ENCODE measurements at regions not wholly inside any gene's neighbourhood (a gene's known extent, or its start where the extent isn't known, plus 50 kb on each side); places are given as distances from the start of the nearest gene placed in this dataset.

GRCh38 chr5:152083231-152083630, 158.6 kb upstream of the GLRA1 start:
- ChIA-PET POLR2A (interaction anchor here (1.6 kb wide), 1 partner anchor 9 kb away, joined by 6 read pairs; no protein-coding TSS in a partner anchor), CTCF (interaction anchor here (0.9 to 1.2 kb wide), 2 partner anchors 9 to 12 kb away, joined by 3 to 4 read pairs; no protein-coding TSS in a partner anchor)

GRCh38 chr5:152072091-152072490, 147.4 kb upstream of the GLRA1 start:
- Mint-ChIP-seq H3K36me3 (ENCODE audit: insufficient read depth, unreplicated experiment) (no peaks in the 10 kb centered on the region), H3K27me3 (ENCODE audit: insufficient read depth, unreplicated experiment) (peaks cover 73% of the 10 kb centered on the region), H3K4me3 (ENCODE audit: unreplicated experiment) (no peak overlapping the region), H3K27ac (ENCODE audit: low read depth, unreplicated experiment) (no peak overlapping the region), H3K9me3 (ENCODE audit: unreplicated experiment) (no peaks in the 10 kb centered on the region), H3K4me1 (ENCODE audit: insufficient read depth, unreplicated experiment) (no peaks in the 10 kb centered on the region)
- ChIA-PET POLR2A (interaction anchor here (1.0 kb wide), 1 partner anchor 13 kb away, joined by 3 read pairs; no protein-coding TSS in a partner anchor), CTCF (interaction anchor here (0.9 to 2.8 kb wide), 2 partner anchors 11 to 71 kb away, joined by 3 to 18 read pairs; no protein-coding TSS in a partner anchor)
- TF ChIP-seq CTCF (IDR thresholded peaks at IDR 0.05; ENCODE audit: unreplicated experiment): no peak
- peak; percentile 52 for DNase-seq (ENCODE audit: unreplicated experiment)
- intact Hi-C loops (cut with micrococcal nuclease): no loop called here
- no TSS peak for BruUV-seq (replicated peaks)

More at GRCh38 chr5:152083231-152083630, 158.6 kb upstream of the GLRA1 start:
- no peak overlapping the region for H3K4me3 Mint-ChIP-seq (ENCODE audit: unreplicated experiment)
- no TSS peak for BruUV-seq (replicated peaks)
- H3K4me1 Mint-ChIP-seq (ENCODE audit: insufficient read depth, unreplicated experiment): no peaks in the 10 kb centered on the region
- H3K27ac Mint-ChIP-seq (ENCODE audit: low read depth, unreplicated experiment): no peak overlapping the region
- TF ChIP-seq CTCF (IDR thresholded peaks at IDR 0.05; ENCODE audit: unreplicated experiment): no peak
- no peak for DNase-seq (ENCODE audit: unreplicated experiment)
- H3K36me3 Mint-ChIP-seq (ENCODE audit: insufficient read depth, unreplicated experiment): no peaks in the 10 kb centered on the region
- H3K27me3 Mint-ChIP-seq (ENCODE audit: insufficient read depth, unreplicated experiment): peaks cover 10% of the 10 kb centered on the region
- intact Hi-C loops (cut with micrococcal nuclease): no loop called here
- no peaks in the 10 kb centered on the region for H3K9me3 Mint-ChIP-seq (ENCODE audit: unreplicated experiment)

GRCh38 chr5:152070591-152070990, 145.9 kb upstream of the GLRA1 start:
- POLR2A ChIA-PET: no interaction called here
- no peak for DNase-seq (ENCODE audit: unreplicated experiment)
- TF ChIP-seq CTCF (IDR thresholded peaks at IDR 0.05; ENCODE audit: unreplicated experiment): no peak
- no peaks in the 10 kb centered on the region for H3K9me3 Mint-ChIP-seq (ENCODE audit: unreplicated experiment)
- CTCF ChIA-PET: interaction anchor here (0.7 to 1.6 kb wide), 3 partner anchors 72 to 287 kb away, joined by 3 to 7 read pairs (median 4); no protein-coding TSS in a partner anchor
- no peaks in the 10 kb centered on the region for H3K4me1 Mint-ChIP-seq (ENCODE audit: insufficient read depth, unreplicated experiment)
- BruUV-seq (replicated peaks): no TSS peak
- intact Hi-C loops (cut with micrococcal nuclease): no loop called here
- H3K27me3 Mint-ChIP-seq (ENCODE audit: insufficient read depth, unreplicated experiment): peaks cover 78% of the 10 kb centered on the region
- H3K36me3 Mint-ChIP-seq (ENCODE audit: insufficient read depth, unreplicated experiment): no peaks in the 10 kb centered on the region
- no peak overlapping the region for H3K4me3 Mint-ChIP-seq (ENCODE audit: unreplicated experiment)
- no peak overlapping the region for H3K27ac Mint-ChIP-seq (ENCODE audit: low read depth, unreplicated experiment)

GRCh38 chr5:152066784-152067183, 142.1 kb upstream of the GLRA1 start:
- Mint-ChIP-seq H3K27me3 (ENCODE audit: insufficient read depth, unreplicated experiment) (peaks cover 56% of the 10 kb centered on the region), H3K27ac (ENCODE audit: low read depth, unreplicated experiment) (no peak overlapping the region), H3K4me3 (ENCODE audit: unreplicated experiment) (no peak overlapping the region), H3K36me3 (ENCODE audit: insufficient read depth, unreplicated experiment) (no peaks in the 10 kb centered on the region), H3K4me1 (ENCODE audit: insufficient read depth, unreplicated experiment) (no peaks in the 10 kb centered on the region), H3K9me3 (ENCODE audit: unreplicated experiment) (no peaks in the 10 kb centered on the region)
- ChIA-PET CTCF (interaction anchor here (1.0 kb wide), 1 partner anchor 76 kb away, joined by 4 read pairs; no protein-coding TSS in a partner anchor), POLR2A (no interaction called here)
- no peak for DNase-seq (ENCODE audit: unreplicated experiment)
- no TSS peak for BruUV-seq (replicated peaks)
- no peak for TF ChIP-seq CTCF (IDR thresholded peaks at IDR 0.05; ENCODE audit: unreplicated experiment)
- intact Hi-C loops (cut with micrococcal nuclease): no loop called here

Data from MCF 10A (cell line).